ENCODE measurements at regions not wholly inside any gene's neighbourhood (a gene's known extent, or its start where the extent isn't known, plus 50 kb on each side); places are given as distances from the start of the nearest gene placed in this dataset.

GRCh38 chr6:139655783-139656705 is 281.6 kb upstream of the CITED2 start:
- H3K4me1 ChIP-seq (ENCODE audit: insufficient read depth, low read length, poor library complexity, severe bottlenecking) = no peaks in the 10 kb centered on the region
- H3K4me3 ChIP-seq (ENCODE audit: low read depth, low read length, poor library complexity, severe bottlenecking) = no peak overlapping the region
- ChIA-PET CTCF (no interaction called here), POLR2A (ENCODE audit: low non-redundant PET) (no interaction called here)
- no TSS peak for BruUV-seq (replicated peaks)
- H3K27me3 ChIP-seq (replicated peaks; ENCODE audit: insufficient read depth, low read depth, low read length, poor library complexity) = no peaks in the 10 kb centered on the region
- no peak overlapping the region for H3K27ac ChIP-seq (ENCODE audit: low read depth, low read length, poor library complexity, severe bottlenecking)
- no peaks in the 10 kb centered on the region for H3K9me3 ChIP-seq (ENCODE audit: low read depth, low read length, poor library complexity, severe bottlenecking)
- no peak for TF ChIP-seq CTCF (conservative IDR thresholded peaks at IDR 0.05; ENCODE audit: low read depth, low read length)
- no peak for TF ChIP-seq EZH2 (IDR thresholded peaks at IDR 0.05; ENCODE audit: borderline replicate concordance, low read depth, low read length, poor library complexity, severe bottlenecking)
- intact Hi-C loops (cut with micrococcal nuclease; ENCODE audit: unreplicated experiment) = no loop called here
- no peaks in the 10 kb centered on the region for H3K36me3 ChIP-seq (ENCODE audit: insufficient read depth, low read length, poor library complexity, severe bottlenecking)
- no peak for DNase-seq (ENCODE audit: low spot score)

GRCh38 chr6:139654888-139655782 is 280.7 kb upstream of the CITED2 start:
- H3K27me3 ChIP-seq (replicated peaks; ENCODE audit: insufficient read depth, low read depth, low read length, poor library complexity) = no peaks in the 10 kb centered on the region
- intact Hi-C loops (cut with micrococcal nuclease; ENCODE audit: unreplicated experiment) = no loop called here
- H3K4me1 ChIP-seq (ENCODE audit: insufficient read depth, low read length, poor library complexity, severe bottlenecking) = no peaks in the 10 kb centered on the region
- no TSS peak for BruUV-seq (replicated peaks)
- H3K9me3 ChIP-seq (ENCODE audit: low read depth, low read length, poor library complexity, severe bottlenecking) = no peaks in the 10 kb centered on the region
- TF ChIP-seq EZH2 (IDR thresholded peaks at IDR 0.05; ENCODE audit: borderline replicate concordance, low read depth, low read length, poor library complexity, severe bottlenecking) (no peak), CTCF (conservative IDR thresholded peaks at IDR 0.05; ENCODE audit: low read depth, low read length) (no peak)
- ChIA-PET POLR2A (ENCODE audit: low non-redundant PET) (no interaction called here), CTCF (no interaction called here)
- H3K4me3 ChIP-seq (ENCODE audit: low read depth, low read length, poor library complexity, severe bottlenecking) = no peak overlapping the region
- no peak overlapping the region for H3K27ac ChIP-seq (ENCODE audit: low read depth, low read length, poor library complexity, severe bottlenecking)
- H3K36me3 ChIP-seq (ENCODE audit: insufficient read depth, low read length, poor library complexity, severe bottlenecking) = no peaks in the 10 kb centered on the region
- DNase-seq (ENCODE audit: low spot score) = no peak

DNA sequence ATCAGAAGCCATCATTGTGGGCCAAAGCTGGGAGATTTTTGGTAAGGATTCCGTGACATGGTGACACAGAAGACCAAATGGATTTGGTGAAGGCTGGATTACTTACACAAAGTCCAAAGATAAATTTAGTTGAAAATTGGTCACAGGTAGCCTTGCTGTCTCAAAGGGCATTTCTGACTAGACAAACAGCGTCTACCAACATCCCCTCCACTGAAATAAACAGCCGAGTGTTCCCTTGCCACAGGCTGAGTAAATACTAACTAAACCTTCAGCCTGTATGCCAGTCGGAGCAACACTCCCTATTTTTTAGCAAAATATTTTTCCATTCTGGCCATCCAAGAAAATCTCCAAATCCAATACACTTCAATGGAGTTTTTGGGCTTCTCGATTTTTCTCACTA is 279.9 kb upstream of the CITED2 start:
- no peaks in the 10 kb centered on the region for H3K36me3 ChIP-seq (ENCODE audit: insufficient read depth, low read length, poor library complexity, severe bottlenecking)
- intact Hi-C loops (cut with micrococcal nuclease; ENCODE audit: unreplicated experiment) = no loop called here
- no TSS peak for BruUV-seq (replicated peaks)
- ChIA-PET CTCF (no interaction called here), POLR2A (ENCODE audit: low non-redundant PET) (interaction anchor here (0.6 kb wide), 1 partner anchor 25 kb away, joined by 3 read pairs; no protein-coding TSS in a partner anchor)
- no peaks in the 10 kb centered on the region for H3K27me3 ChIP-seq (replicated peaks; ENCODE audit: insufficient read depth, low read depth, low read length, poor library complexity)
- TF ChIP-seq CTCF (conservative IDR thresholded peaks at IDR 0.05; ENCODE audit: low read depth, low read length) (no peak), EZH2 (IDR thresholded peaks at IDR 0.05; ENCODE audit: borderline replicate concordance, low read depth, low read length, poor library complexity, severe bottlenecking) (no peak)
- no peak overlapping the region for H3K27ac ChIP-seq (ENCODE audit: low read depth, low read length, poor library complexity, severe bottlenecking)
- H3K4me1 ChIP-seq (ENCODE audit: insufficient read depth, low read length, poor library complexity, severe bottlenecking) = no peaks in the 10 kb centered on the region
- DNase-seq (ENCODE audit: low spot score) = no peak
- H3K9me3 ChIP-seq (ENCODE audit: low read depth, low read length, poor library complexity, severe bottlenecking) = no peaks in the 10 kb centered on the region
- no peak overlapping the region for H3K4me3 ChIP-seq (ENCODE audit: low read depth, low read length, poor library complexity, severe bottlenecking)

Data from A673 (cell line).